ENCODE measurements at regions not wholly inside any gene's neighbourhood (a gene's known extent, or its start where the extent isn't known, plus 50 kb on each side); places are given as distances from the start of the nearest gene placed in this dataset.
"Not testable (repeated sequence)": the region's sequence is repeated elsewhere in the genome, so short reads cannot be mapped to it uniquely, and the experiment has no call there.

DNA sequence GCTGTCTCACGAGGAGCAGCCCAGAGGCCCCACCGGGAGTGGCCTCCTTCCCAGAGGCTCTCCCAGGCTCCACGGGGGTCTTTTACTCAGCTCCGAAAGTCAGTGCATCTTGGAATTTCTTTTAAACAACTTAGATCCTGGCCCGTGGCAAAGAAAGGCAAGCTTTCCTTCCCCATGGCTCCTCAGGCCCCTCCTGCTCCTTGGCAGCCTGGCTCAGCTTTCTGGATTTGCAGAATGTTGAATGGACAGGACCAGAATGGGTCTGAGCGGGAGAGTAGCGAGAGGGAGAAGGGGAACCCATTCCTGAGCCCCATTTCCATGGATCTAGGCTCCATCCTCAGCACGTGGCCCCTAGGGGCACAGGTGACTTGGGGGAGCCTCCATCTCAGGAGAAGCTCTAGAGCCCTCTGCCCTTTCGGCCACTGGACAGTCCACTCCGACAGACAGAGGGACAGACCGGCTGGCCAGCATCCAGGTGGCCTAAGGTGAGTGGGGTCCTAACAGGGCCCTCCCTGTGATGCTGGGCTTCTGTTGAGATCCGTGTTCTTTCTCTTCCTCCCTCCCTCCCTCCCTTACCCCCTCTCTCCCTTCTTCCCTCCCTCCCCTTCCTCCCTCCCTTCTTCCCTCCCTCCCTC, 173.9 kb upstream of the PPP1R26 start:
- TF ChIP-seq, protein P1, sequence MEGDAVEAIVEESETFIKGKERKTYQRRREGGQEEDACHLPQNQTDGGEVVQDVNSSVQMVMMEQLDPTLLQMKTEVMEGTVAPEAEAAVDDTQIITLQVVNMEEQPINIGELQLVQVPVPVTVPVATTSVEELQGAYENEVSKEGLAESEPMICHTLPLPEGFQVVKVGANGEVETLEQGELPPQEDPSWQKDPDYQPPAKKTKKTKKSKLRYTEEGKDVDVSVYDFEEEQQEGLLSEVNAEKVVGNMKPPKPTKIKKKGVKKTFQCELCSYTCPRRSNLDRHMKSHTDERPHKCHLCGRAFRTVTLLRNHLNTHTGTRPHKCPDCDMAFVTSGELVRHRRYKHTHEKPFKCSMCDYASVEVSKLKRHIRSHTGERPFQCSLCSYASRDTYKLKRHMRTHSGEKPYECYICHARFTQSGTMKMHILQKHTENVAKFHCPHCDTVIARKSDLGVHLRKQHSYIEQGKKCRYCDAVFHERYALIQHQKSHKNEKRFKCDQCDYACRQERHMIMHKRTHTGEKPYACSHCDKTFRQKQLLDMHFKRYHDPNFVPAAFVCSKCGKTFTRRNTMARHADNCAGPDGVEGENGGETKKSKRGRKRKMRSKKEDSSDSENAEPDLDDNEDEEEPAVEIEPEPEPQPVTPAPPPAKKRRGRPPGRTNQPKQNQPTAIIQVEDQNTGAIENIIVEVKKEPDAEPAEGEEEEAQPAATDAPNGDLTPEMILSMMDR (IDR thresholded peaks at IDR 0.05; ENCODE audit: low read depth, low read length): no peak
- no peak overlapping the region for H3K4me3 ChIP-seq (ENCODE audit: low read depth, low read length)

DNA sequence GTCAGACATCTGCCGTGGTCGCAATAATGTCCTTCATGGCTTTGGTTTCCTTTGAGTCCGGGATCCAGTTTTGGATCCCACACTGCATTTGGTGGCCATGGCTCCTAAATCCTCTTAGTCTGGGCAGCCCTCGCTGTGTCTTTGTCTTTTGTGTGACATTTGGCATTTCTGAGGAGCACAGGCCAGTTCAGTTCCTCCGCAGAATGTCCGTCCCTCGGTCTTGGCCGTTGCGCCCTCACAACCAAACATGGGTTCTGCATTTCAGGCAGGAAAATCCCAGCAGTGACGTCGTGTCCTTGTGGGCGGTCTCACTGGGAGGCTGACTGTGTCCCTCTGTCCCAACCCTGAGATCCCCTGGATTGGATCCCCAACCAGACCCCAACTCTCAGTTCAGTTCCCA, 172.9 kb upstream of the PPP1R26 start:
- no peak overlapping the region for H3K4me3 ChIP-seq (ENCODE audit: low read depth, low read length)
- TF ChIP-seq, protein P1 (IDR thresholded peaks at IDR 0.05; ENCODE audit: low read depth, low read length): no peak

DNA sequence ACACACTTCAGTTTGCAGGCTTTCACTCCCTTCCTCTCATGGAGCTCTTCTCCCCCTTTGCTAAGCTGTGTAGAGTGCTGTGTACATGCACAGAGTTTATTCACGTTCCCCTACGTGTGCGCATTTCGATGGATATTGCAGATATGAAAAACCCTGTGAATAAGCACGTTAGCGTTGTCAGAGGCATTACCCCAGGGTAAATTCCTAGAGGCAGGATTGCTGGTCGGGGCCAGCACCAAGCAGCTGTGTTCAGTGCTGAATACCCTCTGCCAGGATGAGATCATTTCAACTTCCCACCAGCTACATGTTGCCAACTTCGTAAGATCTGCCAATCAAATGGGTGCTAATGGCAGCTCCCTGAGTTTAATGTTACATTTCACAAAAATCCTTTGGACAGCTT, 172.3 kb upstream of the PPP1R26 start:
- TF ChIP-seq, protein P1 (IDR thresholded peaks at IDR 0.05; ENCODE audit: low read depth, low read length): no peak
- no peak overlapping the region for H3K4me3 ChIP-seq (ENCODE audit: low read depth, low read length)

DNA sequence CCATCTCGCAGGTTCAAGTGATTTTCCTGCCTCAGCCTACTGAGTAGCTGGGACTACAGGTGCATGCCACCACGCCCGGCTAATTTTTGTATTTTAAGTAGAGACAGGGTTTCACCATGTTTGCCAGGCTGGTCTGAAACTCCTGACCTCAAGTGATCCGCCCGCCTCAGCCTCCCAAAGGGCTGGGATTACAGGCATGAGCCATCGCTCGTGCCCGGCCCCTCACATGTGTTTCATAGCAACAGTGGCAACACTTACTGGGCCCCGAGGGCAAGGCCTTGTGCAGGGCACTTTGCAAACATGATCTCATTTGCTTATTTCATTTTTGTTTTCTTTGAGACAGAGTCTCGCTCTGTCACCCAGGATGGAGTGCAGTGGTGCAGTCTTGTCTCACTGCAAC, 171.7 kb upstream of the PPP1R26 start:
- not testable (repeated sequence) for H3K4me3 ChIP-seq (ENCODE audit: low read depth, low read length)

DNA sequence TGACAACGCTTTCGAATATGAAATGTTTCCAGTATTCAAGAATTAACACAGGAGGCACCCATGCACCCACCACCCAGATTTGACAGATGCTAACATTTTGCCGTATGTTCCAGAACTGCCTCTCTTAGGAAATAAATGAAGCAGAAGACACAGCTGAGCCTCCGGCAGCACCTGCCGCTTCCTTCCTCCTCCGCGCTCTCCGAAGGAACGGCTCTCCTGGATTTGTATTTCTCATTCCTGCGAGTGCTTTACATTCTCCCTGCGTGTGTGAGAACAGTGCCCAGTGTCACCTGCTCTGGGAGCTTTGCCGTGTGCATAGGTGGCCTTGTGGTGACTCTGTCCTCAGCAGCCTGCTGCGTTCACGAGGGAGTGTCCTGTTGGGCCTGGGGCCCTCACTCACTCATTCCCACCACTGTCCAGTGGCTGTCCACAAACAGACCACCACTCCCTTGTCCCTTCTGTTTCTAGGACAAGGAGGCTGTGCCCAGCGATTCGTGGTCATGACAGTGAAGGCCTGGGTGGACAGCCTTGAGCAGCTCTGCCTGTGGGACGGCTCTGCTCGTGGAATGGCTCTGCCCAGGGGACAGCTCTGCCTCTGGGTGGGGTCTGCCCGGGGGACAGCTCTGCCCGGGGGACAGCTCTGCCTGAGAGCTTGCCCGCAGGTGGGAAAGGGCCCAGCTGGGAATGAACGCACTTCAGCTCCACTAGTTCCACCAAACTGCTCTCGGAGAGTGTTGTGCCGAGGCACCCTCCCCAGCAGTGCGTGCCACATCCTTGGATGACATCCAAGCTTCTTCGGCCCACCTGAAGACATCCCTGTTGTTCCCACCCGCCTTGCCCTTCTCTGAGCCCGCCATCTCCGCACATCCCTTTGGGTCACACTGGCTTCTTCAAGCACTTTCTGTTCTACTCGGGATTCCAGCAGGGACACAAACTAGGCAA, 170.5 kb upstream of the PPP1R26 start:
- H3K4me3 ChIP-seq (ENCODE audit: low read depth, low read length): no peak overlapping the region
- TF ChIP-seq, protein P1 (IDR thresholded peaks at IDR 0.05; ENCODE audit: low read depth, low read length): no peak

DNA sequence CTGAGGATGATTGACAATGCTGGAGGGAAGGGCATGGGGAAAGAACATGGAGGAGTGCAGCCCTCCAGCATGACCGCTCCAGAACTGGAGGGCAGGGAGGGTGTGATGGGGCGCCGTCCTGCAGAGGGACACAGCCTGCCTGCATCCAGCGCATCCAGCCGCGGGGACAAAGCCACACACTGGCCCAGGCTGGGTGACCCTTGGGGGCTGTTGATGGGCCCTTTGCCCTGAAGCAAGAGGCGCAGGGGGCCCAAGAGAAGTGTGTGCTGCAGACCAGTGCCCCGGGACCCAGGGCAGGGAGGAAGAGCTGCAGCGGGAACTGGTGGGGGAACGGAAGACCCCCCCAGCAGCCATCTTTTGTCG, 169.8 kb upstream of the PPP1R26 start:
- no peak overlapping the region for H3K4me3 ChIP-seq (ENCODE audit: low read depth, low read length)
- TF ChIP-seq, protein P1 (IDR thresholded peaks at IDR 0.05; ENCODE audit: low read depth, low read length): no peak

DNA sequence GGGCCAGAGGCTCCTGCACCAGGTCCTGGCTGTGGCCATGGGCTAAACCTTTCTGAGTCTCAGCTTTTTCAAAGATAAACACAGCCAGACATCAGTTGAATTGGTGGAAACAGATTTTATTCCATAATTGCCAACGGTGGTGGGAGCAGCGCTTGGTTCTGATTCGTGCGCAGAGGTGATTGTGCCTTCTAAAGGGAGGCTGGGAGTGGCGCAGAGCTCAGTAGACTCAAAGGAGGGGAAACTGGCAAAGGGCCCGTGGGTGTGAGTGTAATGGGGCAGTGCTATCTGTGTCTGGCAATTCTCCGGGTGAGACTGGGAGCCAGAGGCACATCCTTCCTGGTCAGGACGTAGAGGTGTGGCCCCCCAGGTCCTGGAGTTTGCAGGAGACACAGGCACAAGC, 169.4 kb upstream of the PPP1R26 start:
- TF ChIP-seq, protein P1 (IDR thresholded peaks at IDR 0.05; ENCODE audit: low read depth, low read length): no peak
- no peak overlapping the region for H3K4me3 ChIP-seq (ENCODE audit: low read depth, low read length)
